Sigmoid colon (tissue), 6 donors: ENCODE measurements at regions not wholly inside any gene's neighbourhood (a gene's known extent, or its start where the extent isn't known, plus 50 kb on each side); places are given as distances from the start of the nearest gene placed in this dataset.

Experiments
- DNase-seq: peaks from one replicate; pipeline ENCODE4 v3.0.0-alpha.2; 2019
- H3K27ac ChIP-seq, 4 donors: fragments of 200-600 bp; sonication (generic); one replicate each; pipeline ENCODE4 v1.5.1; 2016 to 2019; ENCODE audit warnings: mild to moderate bottlenecking in 1 of 4
- H3K27me3 ChIP-seq, 3 donors: fragments of 200-600 bp; sonication (generic); one replicate each; pipeline ENCODE4 v1.5.1; 2019; ENCODE audit warnings: mild to moderate bottlenecking in 1 of 3
- H3K36me3 ChIP-seq, 4 donors: fragments of 200-600 bp; sonication (generic); one replicate each; pipeline ENCODE4 v1.5.1; 2016 to 2019
- H3K4me1 ChIP-seq, 4 donors: fragments of 200-600 bp; sonication (generic); one replicate each; pipeline ENCODE4 v1.5.1; 2017 to 2019
- H3K4me3 ChIP-seq, 4 donors: fragments of 200-600 bp; sonication (generic); one replicate each; pipeline ENCODE4 v1.5.1; 2017 to 2019; ENCODE audit warnings: mild to moderate bottlenecking in 2 of 4, moderate library complexity in 1 of 4
- H3K9me3 ChIP-seq, 4 donors: fragments of 200-600 bp in 3 of 4; sonication (generic) in 3 of 4; one replicate each; pipeline versions ENCODE4 v1.5.1 to v1.6.1; 2013 to 2019
- EP300 ChIP-seq, 4 donors: sonication (generic); formaldehyde crosslinking; IDR thresholded peaks; one replicate each; pipeline ENCODE4 v1.6.1; 2017; ENCODE audit warnings: antibody characterized with exemption in 4 of 4
- POLR2A ChIP-seq, 2 donors: fragments of 450-650 bp; IDR thresholded peaks; one replicate each; pipeline ENCODE4 v1.6.1; 2016; ENCODE audit warnings: antibody characterized with exemption in 2 of 2, mild to moderate bottlenecking in 2 of 2, moderate library complexity in 2 of 2
- POLR2AphosphoS5 ChIP-seq, 4 donors: sonication (generic); formaldehyde crosslinking; IDR thresholded peaks; one replicate each; pipeline ENCODE4 v1.6.1; 2017; ENCODE audit warnings: antibody characterized with exemption in 4 of 4
- WGBS, 2 donors: extraction: QIAGEN DNeasy Blood & Tissue Kit; methylation state at CpG; one replicate each; pipeline ENCODE4 v1.1.7; 2013; 5-methylcytosine and 5-hydroxymethylcytosine counted together
- intact Hi-C: fragments of 100-400 bp; cut with DNase I; formaldehyde crosslinking; loops from one replicate; pipeline ENCODE4 v1.15.1; 2023
- TF ChIP-seq, protein P1 (sequence below), 4 experiments: fragments of 450-650 bp in 3 of 4; fragments of 200-600 bp in 1 of 4; IDR thresholded peaks; one replicate each; pipeline ENCODE4 v1.5.1; 2016 to 2019; ENCODE audit warnings: antibody characterized with exemption in 4 of 4, mild to moderate bottlenecking in 3 of 4, moderate library complexity in 2 of 4
- donor health status: healthy with polysubstance abuse.
- donor health status: healthy.

- H3K27ac ChIP-seq = no peak overlapping the region
- H3K27me3 ChIP-seq = no peaks in the 10 kb centered on the region
- intact Hi-C loops = no loop called here
- no peak overlapping the region for H3K4me3 ChIP-seq
- H3K4me1 ChIP-seq = no peaks in the 10 kb centered on the region
- WGBS, 2 donors = 85 to 87% methylated on average over 5 of the region's 5 CpGs
- DNase-seq = no peak
- no peaks in the 10 kb centered on the region for H3K36me3 ChIP-seq
- TF ChIP-seq EP300 (IDR thresholded peaks at IDR 0.05) = no peak
- no peak for TF ChIP-seq POLR2AphosphoS5 (IDR thresholded peaks at IDR 0.05)
- TF ChIP-seq, protein P1, sequence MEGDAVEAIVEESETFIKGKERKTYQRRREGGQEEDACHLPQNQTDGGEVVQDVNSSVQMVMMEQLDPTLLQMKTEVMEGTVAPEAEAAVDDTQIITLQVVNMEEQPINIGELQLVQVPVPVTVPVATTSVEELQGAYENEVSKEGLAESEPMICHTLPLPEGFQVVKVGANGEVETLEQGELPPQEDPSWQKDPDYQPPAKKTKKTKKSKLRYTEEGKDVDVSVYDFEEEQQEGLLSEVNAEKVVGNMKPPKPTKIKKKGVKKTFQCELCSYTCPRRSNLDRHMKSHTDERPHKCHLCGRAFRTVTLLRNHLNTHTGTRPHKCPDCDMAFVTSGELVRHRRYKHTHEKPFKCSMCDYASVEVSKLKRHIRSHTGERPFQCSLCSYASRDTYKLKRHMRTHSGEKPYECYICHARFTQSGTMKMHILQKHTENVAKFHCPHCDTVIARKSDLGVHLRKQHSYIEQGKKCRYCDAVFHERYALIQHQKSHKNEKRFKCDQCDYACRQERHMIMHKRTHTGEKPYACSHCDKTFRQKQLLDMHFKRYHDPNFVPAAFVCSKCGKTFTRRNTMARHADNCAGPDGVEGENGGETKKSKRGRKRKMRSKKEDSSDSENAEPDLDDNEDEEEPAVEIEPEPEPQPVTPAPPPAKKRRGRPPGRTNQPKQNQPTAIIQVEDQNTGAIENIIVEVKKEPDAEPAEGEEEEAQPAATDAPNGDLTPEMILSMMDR (IDR thresholded peaks at IDR 0.05) = no peak
- no peak for TF ChIP-seq POLR2A (IDR thresholded peaks at IDR 0.05)
- H3K9me3 ChIP-seq = peaks cover 0 to 4% (median 0%) of the 10 kb centered on the region in 4 donors
These were observed 368.2 kb downstream of the EPM2A start for GRCh38 chr6:145367149-145367548.

DNA sequence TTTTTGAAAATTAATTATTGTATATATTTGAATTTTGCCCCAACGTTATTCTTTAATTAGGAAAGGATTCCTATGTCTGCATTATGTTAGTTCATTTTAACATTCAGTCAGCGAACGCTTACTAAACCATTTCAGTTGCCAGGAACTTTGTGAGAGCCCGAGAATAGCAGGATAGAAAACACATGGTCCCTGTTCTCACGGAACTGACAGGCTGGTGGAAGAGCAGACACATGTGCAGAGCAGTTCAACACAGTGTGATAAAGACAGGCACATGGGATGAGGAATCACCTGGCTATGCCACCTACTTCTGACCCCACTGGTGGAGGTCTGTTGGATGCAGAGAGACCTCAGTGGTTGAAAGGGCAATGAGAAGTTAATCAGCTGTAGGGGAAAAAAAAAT lies 367.2 kb downstream of the EPM2A start:
- 71 to 74% methylated on average over 5 of the region's 5 CpGs for WGBS, 2 donors
- no peak for TF ChIP-seq POLR2A (IDR thresholded peaks at IDR 0.05)
- TF ChIP-seq, protein P1 (IDR thresholded peaks at IDR 0.05) = no peak
- no peak for TF ChIP-seq EP300 (IDR thresholded peaks at IDR 0.05)
- TF ChIP-seq POLR2AphosphoS5 (IDR thresholded peaks at IDR 0.05) = no peak
- intact Hi-C loops = no loop called here
- Histone ChIP-seq H3K27ac (no peak overlapping the region), H3K27me3 (no peaks in the 10 kb centered on the region), H3K4me1 (no peaks in the 10 kb centered on the region), H3K9me3 (peaks cover 0 to 4% (median 0%) of the 10 kb centered on the region in 4 donors), H3K36me3 (no peaks in the 10 kb centered on the region), H3K4me3 (no peak overlapping the region)
- no peak for DNase-seq

GRCh38 chr6:145370559-145370958 lies 364.8 kb downstream of the EPM2A start:
- H3K9me3 ChIP-seq = no peaks in the 10 kb centered on the region

GRCh38 chr6:145372671-145373151 lies 362.6 kb downstream of the EPM2A start:
- no peak overlapping the region for H3K4me3 ChIP-seq
- H3K4me1 ChIP-seq = no peaks in the 10 kb centered on the region
- H3K27me3 ChIP-seq = no peaks in the 10 kb centered on the region
- H3K36me3 ChIP-seq = no peaks in the 10 kb centered on the region
- 65 to 69% methylated on average over 4 of the region's 4 CpGs for WGBS, 2 donors
- TF ChIP-seq POLR2A (IDR thresholded peaks at IDR 0.05) (no peak), EP300 (IDR thresholded peaks at IDR 0.05) (no peak), POLR2AphosphoS5 (IDR thresholded peaks at IDR 0.05) (no peak)
- TF ChIP-seq, protein P1 (IDR thresholded peaks at IDR 0.05) = no peak
- H3K9me3 ChIP-seq = no peaks in the 10 kb centered on the region
- intact Hi-C loops = no loop called here
- DNase-seq = no peak
- no peak overlapping the region for H3K27ac ChIP-seq

More at GRCh38 chr6:145370559-145370958, 364.8 kb downstream of the EPM2A start:
- Histone ChIP-seq H3K27me3 (no peaks in the 10 kb centered on the region), H3K4me1 (no peaks in the 10 kb centered on the region), H3K4me3 (no peak overlapping the region), H3K27ac (no peak overlapping the region), H3K36me3 (no peaks in the 10 kb centered on the region)
- DNase-seq = no peak
- intact Hi-C loops = no loop called here
- TF ChIP-seq POLR2A (IDR thresholded peaks at IDR 0.05) (no peak), EP300 (IDR thresholded peaks at IDR 0.05) (no peak), POLR2AphosphoS5 (IDR thresholded peaks at IDR 0.05) (no peak)
- TF ChIP-seq, protein P1 (IDR thresholded peaks at IDR 0.05) = no peak

DNA sequence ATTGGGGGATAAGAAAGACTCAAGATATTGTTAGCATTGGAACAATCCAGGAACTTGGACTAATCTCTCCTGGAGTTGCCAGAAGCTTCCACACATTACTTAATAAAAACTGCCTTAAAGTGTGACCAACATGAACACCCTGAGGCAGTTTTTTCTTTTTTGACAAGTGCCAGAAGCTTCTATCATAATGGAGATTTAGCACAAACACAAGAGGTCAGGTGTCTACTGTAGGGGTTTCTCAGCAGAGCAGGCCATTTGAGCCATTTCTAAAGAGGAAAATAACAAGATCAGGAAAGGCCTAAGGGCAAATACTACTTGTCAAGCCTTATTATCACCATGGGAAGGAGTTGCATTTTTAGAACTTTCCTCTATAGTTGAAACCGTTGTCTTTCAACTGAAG lies 361.5 kb downstream of the EPM2A start:
- DNase-seq = no peak
- Histone ChIP-seq H3K27me3 (no peaks in the 10 kb centered on the region), H3K4me3 (no peak overlapping the region), H3K4me1 (no peaks in the 10 kb centered on the region), H3K27ac (no peak overlapping the region), H3K36me3 (no peaks in the 10 kb centered on the region), H3K9me3 (no peaks in the 10 kb centered on the region)
- no peak for TF ChIP-seq EP300 (IDR thresholded peaks at IDR 0.05)
- no peak for TF ChIP-seq POLR2A (IDR thresholded peaks at IDR 0.05)
- 80 to 84% methylated on average over 1 of the region's 1 CpG for WGBS, 2 donors
- intact Hi-C loops = no loop called here
